ENCODE measurements at regions not wholly inside any gene's neighbourhood (a gene's known extent, or its start where the extent isn't known, plus 50 kb on each side); places are given as distances from the start of the nearest gene placed in this dataset.

DNA sequence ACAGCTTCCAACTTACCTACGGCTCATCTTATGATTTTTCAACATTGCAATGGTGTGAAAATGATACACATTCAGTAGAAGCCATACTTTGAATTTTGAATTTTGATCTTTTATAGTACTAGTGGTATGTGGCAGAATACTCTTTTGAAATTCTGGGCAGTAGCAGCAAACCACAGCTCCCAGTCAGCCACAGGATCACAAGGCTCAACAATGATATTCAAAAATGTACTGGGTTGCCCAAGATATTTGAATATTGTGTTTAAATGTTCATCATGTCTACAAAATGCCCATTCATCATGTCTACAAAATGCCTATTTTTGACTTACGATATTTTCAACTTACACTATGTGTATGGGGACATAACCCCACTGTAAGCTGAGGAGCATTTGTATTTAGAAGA is 81.3 kb upstream of the PRR16 start:
- TF ChIP-seq ZNF610 (tag by site-specific recombination; IDR thresholded peaks at IDR 0.05; ENCODE audit: borderline replicate concordance) (no peak), ZFP37 (tag by site-specific recombination; IDR thresholded peaks at IDR 0.05) (no peak), ZNF274 (IDR thresholded peaks at IDR 0.05; ENCODE audit: low read length) (no peak), ZNF274 (tag by site-specific recombination; IDR thresholded peaks at IDR 0.05; ENCODE audit: borderline replicate concordance) (no peak), ZNF701 (tag by site-specific recombination; IDR thresholded peaks at IDR 0.05) (no peak), ZNF501 (tag by site-specific recombination; IDR thresholded peaks at IDR 0.05) (no peak), ZNF221 (tag by site-specific recombination; IDR thresholded peaks at IDR 0.05; ENCODE audit: borderline replicate concordance) (no peak), ZNF433 (tag by site-specific recombination; IDR thresholded peaks at IDR 0.05; ENCODE audit: low read depth) (no peak), ZNF354C (tag by site-specific recombination; IDR thresholded peaks at IDR 0.05; ENCODE audit: borderline replicate concordance, low read depth) (no peak), ZNF121 (tag by site-specific recombination; IDR thresholded peaks at IDR 0.05) (no peak), TCF7L2 (IDR thresholded peaks at IDR 0.05; ENCODE audit: borderline replicate concordance, low read depth, low read length) (no peak)
- TF ChIP-seq, protein P1, sequence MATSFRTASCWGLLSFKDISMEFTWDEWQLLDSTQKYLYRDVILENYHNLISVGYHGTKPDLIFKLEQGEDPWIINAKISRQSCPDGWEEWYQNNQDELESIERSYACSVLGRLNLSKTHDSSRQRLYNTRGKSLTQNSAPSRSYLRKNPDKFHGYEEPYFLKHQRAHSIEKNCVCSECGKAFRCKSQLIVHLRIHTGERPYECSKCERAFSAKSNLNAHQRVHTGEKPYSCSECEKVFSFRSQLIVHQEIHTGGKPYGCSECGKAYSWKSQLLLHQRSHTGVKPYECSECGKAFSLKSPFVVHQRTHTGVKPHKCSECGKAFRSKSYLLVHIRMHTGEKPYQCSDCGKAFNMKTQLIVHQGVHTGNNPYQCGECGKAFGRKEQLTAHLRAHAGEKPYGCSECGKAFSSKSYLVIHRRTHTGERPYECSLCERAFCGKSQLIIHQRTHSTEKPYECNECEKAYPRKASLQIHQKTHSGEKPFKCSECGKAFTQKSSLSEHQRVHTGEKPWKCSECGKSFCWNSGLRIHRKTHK (tag by site-specific recombination; IDR thresholded peaks at IDR 0.05), result no peak
- TF ChIP-seq, protein P2, sequence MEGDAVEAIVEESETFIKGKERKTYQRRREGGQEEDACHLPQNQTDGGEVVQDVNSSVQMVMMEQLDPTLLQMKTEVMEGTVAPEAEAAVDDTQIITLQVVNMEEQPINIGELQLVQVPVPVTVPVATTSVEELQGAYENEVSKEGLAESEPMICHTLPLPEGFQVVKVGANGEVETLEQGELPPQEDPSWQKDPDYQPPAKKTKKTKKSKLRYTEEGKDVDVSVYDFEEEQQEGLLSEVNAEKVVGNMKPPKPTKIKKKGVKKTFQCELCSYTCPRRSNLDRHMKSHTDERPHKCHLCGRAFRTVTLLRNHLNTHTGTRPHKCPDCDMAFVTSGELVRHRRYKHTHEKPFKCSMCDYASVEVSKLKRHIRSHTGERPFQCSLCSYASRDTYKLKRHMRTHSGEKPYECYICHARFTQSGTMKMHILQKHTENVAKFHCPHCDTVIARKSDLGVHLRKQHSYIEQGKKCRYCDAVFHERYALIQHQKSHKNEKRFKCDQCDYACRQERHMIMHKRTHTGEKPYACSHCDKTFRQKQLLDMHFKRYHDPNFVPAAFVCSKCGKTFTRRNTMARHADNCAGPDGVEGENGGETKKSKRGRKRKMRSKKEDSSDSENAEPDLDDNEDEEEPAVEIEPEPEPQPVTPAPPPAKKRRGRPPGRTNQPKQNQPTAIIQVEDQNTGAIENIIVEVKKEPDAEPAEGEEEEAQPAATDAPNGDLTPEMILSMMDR (tag by site-specific recombination; IDR thresholded peaks at IDR 0.05), result no peak
- TF ChIP-seq, protein P3, sequence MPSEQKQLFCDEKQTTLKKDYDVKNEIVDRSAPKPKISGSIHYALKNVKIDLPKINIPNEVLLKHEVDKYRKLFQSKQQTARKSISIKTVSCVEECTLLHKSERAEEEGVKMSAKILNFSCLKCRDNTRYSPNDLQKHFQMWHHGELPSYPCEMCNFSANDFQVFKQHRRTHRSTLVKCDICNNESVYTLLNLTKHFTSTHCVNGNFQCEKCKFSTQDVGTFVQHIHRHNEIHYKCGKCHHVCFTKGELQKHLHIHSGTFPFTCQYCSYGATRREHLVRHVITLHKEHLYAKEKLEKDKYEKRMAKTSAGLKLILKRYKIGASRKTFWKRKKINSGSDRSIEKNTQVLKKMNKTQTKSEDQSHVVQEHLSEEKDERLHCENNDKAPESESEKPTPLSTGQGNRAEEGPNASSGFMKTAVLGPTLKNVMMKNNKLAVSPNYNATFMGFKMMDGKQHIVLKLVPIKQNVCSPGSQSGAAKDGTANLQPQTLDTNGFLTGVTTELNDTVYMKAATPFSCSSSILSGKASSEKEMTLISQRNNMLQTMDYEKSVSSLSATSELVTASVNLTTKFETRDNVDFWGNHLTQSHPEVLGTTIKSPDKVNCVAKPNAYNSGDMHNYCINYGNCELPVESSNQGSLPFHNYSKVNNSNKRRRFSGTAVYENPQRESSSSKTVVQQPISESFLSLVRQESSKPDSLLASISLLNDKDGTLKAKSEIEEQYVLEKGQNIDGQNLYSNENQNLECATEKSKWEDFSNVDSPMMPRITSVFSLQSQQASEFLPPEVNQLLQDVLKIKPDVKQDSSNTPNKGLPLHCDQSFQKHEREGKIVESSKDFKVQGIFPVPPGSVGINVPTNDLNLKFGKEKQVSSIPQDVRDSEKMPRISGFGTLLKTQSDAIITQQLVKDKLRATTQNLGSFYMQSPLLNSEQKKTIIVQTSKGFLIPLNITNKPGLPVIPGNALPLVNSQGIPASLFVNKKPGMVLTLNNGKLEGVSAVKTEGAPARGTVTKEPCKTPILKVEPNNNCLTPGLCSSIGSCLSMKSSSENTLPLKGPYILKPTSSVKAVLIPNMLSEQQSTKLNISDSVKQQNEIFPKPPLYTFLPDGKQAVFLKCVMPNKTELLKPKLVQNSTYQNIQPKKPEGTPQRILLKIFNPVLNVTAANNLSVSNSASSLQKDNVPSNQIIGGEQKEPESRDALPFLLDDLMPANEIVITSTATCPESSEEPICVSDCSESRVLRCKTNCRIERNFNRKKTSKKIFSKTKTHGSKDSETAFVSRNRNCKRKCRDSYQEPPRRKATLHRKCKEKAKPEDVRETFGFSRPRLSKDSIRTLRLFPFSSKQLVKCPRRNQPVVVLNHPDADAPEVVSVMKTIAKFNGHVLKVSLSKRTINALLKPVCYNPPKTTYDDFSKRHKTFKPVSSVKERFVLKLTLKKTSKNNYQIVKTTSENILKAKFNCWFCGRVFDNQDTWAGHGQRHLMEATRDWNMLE (tag by site-specific recombination; conservative IDR thresholded peaks at IDR 0.05; ENCODE audit: low read depth), result no peak
- TF ChIP-seq, protein P4, sequence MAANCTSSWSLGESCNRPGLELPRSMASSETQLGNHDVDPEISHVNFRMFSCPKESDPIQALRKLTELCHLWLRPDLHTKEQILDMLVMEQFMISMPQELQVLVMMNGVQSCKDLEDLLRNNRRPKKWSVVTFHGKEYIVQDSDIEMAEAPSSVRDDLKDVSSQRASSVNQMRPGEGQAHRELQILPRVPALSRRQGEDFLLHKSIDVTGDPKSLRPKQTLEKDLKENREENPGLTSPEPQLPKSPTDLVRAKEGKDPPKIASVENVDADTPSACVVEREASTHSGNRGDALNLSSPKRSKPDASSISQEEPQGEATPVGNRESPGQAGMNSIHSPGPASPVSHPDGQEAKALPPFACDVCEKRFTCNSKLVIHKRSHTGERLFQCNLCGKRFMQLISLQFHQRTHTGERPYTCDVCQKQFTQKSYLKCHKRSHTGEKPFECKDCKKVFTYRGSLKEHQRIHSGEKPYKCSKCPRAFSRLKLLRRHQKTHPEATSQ (tag by site-specific recombination; IDR thresholded peaks at IDR 0.05), result no peak

Measured in HEK293 (cell line).